ENCODE measurements at regions not wholly inside any gene's neighbourhood (a gene's known extent, or its start where the extent isn't known, plus 50 kb on each side); places are given as distances from the start of the nearest gene placed in this dataset.

- TF ChIP-seq CTCF (IDR thresholded peaks at IDR 0.05) (no peak), POLR2A (IDR thresholded peaks at IDR 0.05) (no peak), EP300 (IDR thresholded peaks at IDR 0.05) (no peak)
Observed at GRCh38 chr7:31236868-31237267, 103.7 kb downstream of the NEUROD6 start.
